Keratinocyte (primary cell): ENCODE measurements at regions not wholly inside any gene's neighbourhood (a gene's known extent, or its start where the extent isn't known, plus 50 kb on each side); places are given as distances from the start of the nearest gene placed in this dataset.

Experiments used
- DNase-seq: peaks from one replicate; pipeline ENCODE4 v3.0.0-alpha.2; 2011; ENCODE audit warnings: low read depth, missing footprints, low spot score
- FAIRE-seq: peaks from 2 replicates; lab custom pipeline; 2011; peaks lifted over from hg19 to GRCh38; lab: Jason Lieb, UNC
- H2AFZ ChIP-seq: 2 replicates; pipeline ENCODE4 v1.6.0; 2012; ENCODE audit warnings: low read length, control low read depth, inconsistent platforms; ENCODE audit not compliant: control insufficient read depth
- H3K27ac ChIP-seq: 2 replicates; pipeline ENCODE4 v1.5.1; 2011; ENCODE audit warnings: low read length; ENCODE audit not compliant: control insufficient read depth, insufficient read depth
- H3K27me3 ChIP-seq: 3 replicates; pipeline ENCODE4 v1.6.0; 2011; ENCODE audit warnings: low read length; ENCODE audit not compliant: control insufficient read depth, insufficient read depth; ENCODE audit errors: extremely low read depth
- H3K36me3 ChIP-seq, 2 experiments: 2 replicates in 1 of 2; 3 replicates in 1 of 2; pipeline ENCODE4 v1.5.1; 2011; ENCODE audit warnings: low read length in 2 of 2, mild to moderate bottlenecking in 1 of 2; ENCODE audit not compliant: control insufficient read depth in 2 of 2, insufficient read depth in 2 of 2; ENCODE audit errors: extremely low read depth in 1 of 2
- H3K4me1 ChIP-seq: 3 replicates; pipeline ENCODE4 v1.5.1; 2011; ENCODE audit warnings: low read length; ENCODE audit not compliant: control insufficient read depth, insufficient read depth; ENCODE audit errors: extremely low read depth
- H3K4me2 ChIP-seq: 3 replicates; pipeline ENCODE4 v1.6.0; 2011; ENCODE audit warnings: low read depth, low read length; ENCODE audit not compliant: control insufficient read depth, insufficient read depth; ENCODE audit errors: extremely low read depth
- H3K4me3 ChIP-seq, 3 experiments: fragments of 200-600 bp in 1 of 3; sonication (generic) in 1 of 3; 2 replicates in 2 of 3; 3 replicates in 1 of 3; pipeline ENCODE4 v1.5.1; 2011 to 2016; ENCODE audit warnings: low read length in 3 of 3, mild to moderate bottlenecking in 3 of 3, control low read depth in 2 of 3, inconsistent platforms in 1 of 3, low read depth in 1 of 3, mixed read lengths in 1 of 3, mixed run types in 1 of 3, moderate library complexity in 1 of 3; ENCODE audit not compliant: control insufficient read depth in 2 of 3, insufficient read depth in 2 of 3; ENCODE audit errors: extremely low read depth in 1 of 3
- H3K79me2 ChIP-seq: 2 replicates; pipeline ENCODE4 v1.6.0; 2012; ENCODE audit warnings: low read length; ENCODE audit not compliant: control insufficient read depth, insufficient read depth
- H3K9ac ChIP-seq: 3 replicates; pipeline ENCODE4 v1.6.0; 2011; ENCODE audit warnings: low read length; ENCODE audit not compliant: control insufficient read depth, insufficient read depth; ENCODE audit errors: extremely low read depth
- H3K9me1 ChIP-seq: 3 replicates; pipeline ENCODE4 v1.6.0; 2011; ENCODE audit warnings: low read length; ENCODE audit not compliant: control insufficient read depth, insufficient read depth; ENCODE audit errors: extremely low read depth
- H3K9me3 ChIP-seq: 2 replicates; pipeline ENCODE4 v1.5.1; 2012; ENCODE audit warnings: low read depth, low read length; ENCODE audit not compliant: control insufficient read depth
- H4K20me1 ChIP-seq: 3 replicates; pipeline ENCODE4 v1.6.0; 2011; ENCODE audit warnings: low read length; ENCODE audit not compliant: control insufficient read depth, insufficient read depth; ENCODE audit errors: extremely low read depth
- CTCF ChIP-seq, 3 experiments: IDR thresholded peaks in 1 of 3; conservative IDR thresholded peaks in 1 of 3; optimal IDR thresholded peaks in 1 of 3; 2 replicates in 2 of 3; 3 replicates in 1 of 3; pipeline versions ENCODE3 to v1.5.1; 2011; ENCODE audit warnings: low read length in 3 of 3, mild to moderate bottlenecking in 3 of 3, moderate library complexity in 2 of 3, control low read depth in 1 of 3, inconsistent platforms in 1 of 3; ENCODE audit not compliant: insufficient read depth in 2 of 3; ENCODE audit errors: extremely low read depth in 1 of 3
- EZH2 ChIP-seq: IDR thresholded peaks from one replicate; pipeline ENCODE4 v1.6.1; 2012; ENCODE audit warnings: inconsistent platforms, mild to moderate bottlenecking, low read length, moderate library complexity
- dilution Hi-C: fragments of 300-500 bp; cut with MboI; formaldehyde crosslinking; loops from one replicate; pipeline ENCODE4 v1.7.0; 2020; ENCODE audit warnings: low sequenced_read_pairs; ENCODE audit not compliant: extremely low pct_ligation_motif_present

GRCh38 chr2:215609089-215610032, 173.5 kb upstream of the FN1 start:
- no peak for TF ChIP-seq CTCF (optimal IDR thresholded peaks at IDR 0.05 in 1 of 3, IDR thresholded peaks at IDR 0.05 in 1 of 3, conservative IDR thresholded peaks at IDR 0.05 in 1 of 3; ENCODE audit: extremely low read depth in 1 of 3, insufficient read depth in 2 of 3, low read length in 3 of 3)
- TF ChIP-seq EZH2 = no peak
- H3K4me1 ChIP-seq = peaks cover 18% of the 10 kb centered on the region
- peak overlapping the region; percentile 73 for H2AFZ ChIP-seq
- peak overlapping the region; percentile 52 for H3K4me2 ChIP-seq
- peak overlapping the region; percentile 69 for H3K27ac ChIP-seq
- no peaks in the 10 kb centered on the region for H3K27me3 ChIP-seq
- DNase-seq (peak; percentile 52), FAIRE-seq (peak; percentile 97)
- no peaks in the 10 kb centered on the region for H3K36me3 ChIP-seq
- no peaks in the 10 kb centered on the region for H3K9me3 ChIP-seq
- no peaks in the 10 kb centered on the region for H4K20me1 ChIP-seq
- dilution Hi-C loops = no loop called here
- H3K9ac ChIP-seq = peak overlapping the region; percentile 51
- no peaks in the 10 kb centered on the region for H3K79me2 ChIP-seq
- no peaks in the 10 kb centered on the region for H3K9me1 ChIP-seq
- no peak overlapping the region for H3K4me3 ChIP-seq

- Histone ChIP-seq H3K4me1 (peaks cover 9% of the 10 kb centered on the region), H3K9me1 (no peaks in the 10 kb centered on the region), H3K4me2 (no peak overlapping the region), H3K36me3 (no peaks in the 10 kb centered on the region), H3K27me3 (no peaks in the 10 kb centered on the region), H2AFZ (no peak overlapping the region), H3K9me3 (no peaks in the 10 kb centered on the region), H4K20me1 (no peaks in the 10 kb centered on the region), H3K27ac (no peak overlapping the region), H3K9ac (no peak overlapping the region), H3K79me2 (no peaks in the 10 kb centered on the region), H3K4me3 (no peak overlapping the region)
- DNase-seq (no peak), FAIRE-seq (no peak)
- TF ChIP-seq CTCF (optimal IDR thresholded peaks at IDR 0.05 in 1 of 3, IDR thresholded peaks at IDR 0.05 in 1 of 3, conservative IDR thresholded peaks at IDR 0.05 in 1 of 3; ENCODE audit: extremely low read depth in 1 of 3, insufficient read depth in 2 of 3, low read length in 3 of 3) (no peak), EZH2 (no peak)
- dilution Hi-C loops = no loop called here
Measured at GRCh38 chr2:215607766-215608165, 171.9 kb upstream of the FN1 start.
